Suprapubic skin (tissue), 4 donors: ENCODE measurements at regions not wholly inside any gene's neighbourhood (a gene's known extent, or its start where the extent isn't known, plus 50 kb on each side); places are given as distances from the start of the nearest gene placed in this dataset.

ENCODE experiments used
- DNase-seq, 2 donors: peaks; one replicate each; pipeline ENCODE4 v3.0.0-alpha.2; 2019; ENCODE audit warnings: low spot score in 2 of 2
- H3K27ac ChIP-seq: fragments of 200-600 bp; sonication (generic); one replicate; pipeline ENCODE4 v1.5.1; 2019
- H3K27me3 ChIP-seq: fragments of 200-600 bp; sonication (generic); one replicate; pipeline ENCODE4 v1.5.1; 2019
- H3K36me3 ChIP-seq: fragments of 200-600 bp; sonication (generic); one replicate; pipeline ENCODE4 v1.5.1; 2019
- H3K4me1 ChIP-seq: fragments of 200-600 bp; sonication (generic); one replicate; pipeline ENCODE4 v1.5.1; 2019
- H3K4me3 ChIP-seq: fragments of 200-600 bp; sonication (generic); one replicate; pipeline ENCODE4 v1.5.1; 2019; ENCODE audit warnings: mild to moderate bottlenecking
- H3K9me3 ChIP-seq: fragments of 200-600 bp; sonication (generic); one replicate; pipeline ENCODE4 v1.5.1; 2019
- EP300 ChIP-seq: sonication (generic); formaldehyde crosslinking; IDR thresholded peaks from one replicate; pipeline ENCODE4 v1.6.1; 2017; ENCODE audit warnings: antibody characterized with exemption
- POLR2A ChIP-seq, 2 donors: fragments of 450-650 bp; IDR thresholded peaks; one replicate each; pipeline ENCODE4 v1.6.1; 2017; ENCODE audit warnings: antibody characterized with exemption in 2 of 2, mild to moderate bottlenecking in 2 of 2, moderate library complexity in 2 of 2
- POLR2AphosphoS5 ChIP-seq, 3 donors: sonication (generic); formaldehyde crosslinking; IDR thresholded peaks; one replicate each; pipeline ENCODE4 v1.6.1; 2017; ENCODE audit warnings: antibody characterized with exemption in 3 of 3
- WGBS: methylation state at CpG from one replicate; pipeline ENCODE4 v1.1.5; 2018; 5-methylcytosine and 5-hydroxymethylcytosine counted together
- TF ChIP-seq, protein P1 (sequence below), 2 donors: fragments of 200-600 bp in 1 of 2; fragments of 450-650 bp in 1 of 2; sonication (generic) in 1 of 2; IDR thresholded peaks; one replicate each; pipeline ENCODE4 v1.5.1; 2016 to 2019; ENCODE audit warnings: antibody characterized with exemption in 2 of 2, mild to moderate bottlenecking in 1 of 2, moderate library complexity in 1 of 2

DNA sequence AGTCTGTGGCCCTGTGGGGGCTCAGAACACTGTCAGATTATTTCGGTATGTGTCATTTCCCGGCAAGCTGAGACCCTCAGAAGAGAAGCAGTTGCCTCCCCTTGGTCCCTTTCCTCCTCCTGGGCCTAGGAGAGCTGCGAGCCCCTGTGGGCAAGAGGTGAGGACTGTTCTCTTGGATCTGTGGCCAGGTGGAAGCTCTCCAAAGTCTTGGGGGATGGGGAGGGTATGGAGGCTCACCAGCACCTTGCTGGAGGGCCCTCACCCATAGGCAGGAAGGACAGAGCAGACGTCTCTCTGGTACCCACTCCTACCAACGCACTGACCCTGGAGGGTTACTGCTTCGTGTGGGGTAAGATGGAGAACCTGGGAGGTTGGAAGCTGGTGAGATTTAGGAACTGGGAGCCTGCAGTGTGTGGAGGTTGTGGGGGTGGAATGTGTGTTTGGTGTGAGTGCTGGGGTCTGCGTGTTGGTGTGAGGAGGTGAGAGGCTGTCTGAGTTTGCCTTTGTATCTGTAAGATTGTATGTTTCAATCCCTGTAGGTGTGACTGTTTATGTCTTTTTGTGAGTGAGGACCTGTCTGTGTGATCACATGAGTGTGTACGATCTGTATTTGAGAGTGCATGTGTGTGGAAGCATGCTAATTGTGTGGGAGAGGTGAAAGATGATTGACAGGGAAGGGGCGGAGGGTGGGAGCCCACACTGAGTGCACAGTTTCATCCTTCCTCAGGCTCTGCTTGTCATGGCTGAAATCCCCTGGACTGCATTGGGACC, 52.4 kb upstream of the PSD2 start:
- H3K27ac ChIP-seq: no peak overlapping the region
- no peaks in the 10 kb centered on the region for H3K36me3 ChIP-seq
- 84% methylated on average over 9 of the region's 9 CpGs for WGBS
- peaks cover 23% of the 10 kb centered on the region for H3K27me3 ChIP-seq
- DNase-seq: no peak
- no peaks in the 10 kb centered on the region for H3K9me3 ChIP-seq
- TF ChIP-seq, protein P1, sequence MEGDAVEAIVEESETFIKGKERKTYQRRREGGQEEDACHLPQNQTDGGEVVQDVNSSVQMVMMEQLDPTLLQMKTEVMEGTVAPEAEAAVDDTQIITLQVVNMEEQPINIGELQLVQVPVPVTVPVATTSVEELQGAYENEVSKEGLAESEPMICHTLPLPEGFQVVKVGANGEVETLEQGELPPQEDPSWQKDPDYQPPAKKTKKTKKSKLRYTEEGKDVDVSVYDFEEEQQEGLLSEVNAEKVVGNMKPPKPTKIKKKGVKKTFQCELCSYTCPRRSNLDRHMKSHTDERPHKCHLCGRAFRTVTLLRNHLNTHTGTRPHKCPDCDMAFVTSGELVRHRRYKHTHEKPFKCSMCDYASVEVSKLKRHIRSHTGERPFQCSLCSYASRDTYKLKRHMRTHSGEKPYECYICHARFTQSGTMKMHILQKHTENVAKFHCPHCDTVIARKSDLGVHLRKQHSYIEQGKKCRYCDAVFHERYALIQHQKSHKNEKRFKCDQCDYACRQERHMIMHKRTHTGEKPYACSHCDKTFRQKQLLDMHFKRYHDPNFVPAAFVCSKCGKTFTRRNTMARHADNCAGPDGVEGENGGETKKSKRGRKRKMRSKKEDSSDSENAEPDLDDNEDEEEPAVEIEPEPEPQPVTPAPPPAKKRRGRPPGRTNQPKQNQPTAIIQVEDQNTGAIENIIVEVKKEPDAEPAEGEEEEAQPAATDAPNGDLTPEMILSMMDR (IDR thresholded peaks at IDR 0.05): no peak
- TF ChIP-seq POLR2AphosphoS5 (IDR thresholded peaks at IDR 0.05) (no peak), EP300 (no peak), POLR2A (IDR thresholded peaks at IDR 0.05) (no peak)
- peaks cover 33% of the 10 kb centered on the region for H3K4me1 ChIP-seq
- H3K4me3 ChIP-seq: no peak overlapping the region

DNA sequence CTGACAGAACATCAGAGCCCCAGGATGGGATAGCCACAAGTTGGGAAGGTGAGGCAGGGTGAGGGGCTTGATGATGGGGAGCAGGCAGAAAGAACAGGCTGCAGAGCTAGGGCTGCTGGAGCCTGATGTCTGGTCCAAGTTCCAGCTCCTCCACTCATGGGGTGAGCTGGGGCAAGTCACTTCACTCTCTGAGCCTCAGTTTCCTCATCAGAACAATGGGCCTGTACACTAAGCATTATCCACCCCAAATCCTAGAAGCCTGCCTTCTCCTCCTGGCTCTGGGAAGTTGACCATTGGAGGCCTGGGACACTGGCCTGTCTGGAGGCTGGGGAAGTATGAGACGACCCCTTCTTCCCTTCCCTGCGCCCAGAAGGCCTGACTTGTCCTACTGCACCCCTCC, 51.8 kb upstream of the PSD2 start:
- H3K4me1 ChIP-seq: peaks cover 39% of the 10 kb centered on the region
- TF ChIP-seq POLR2A (IDR thresholded peaks at IDR 0.05) (no peak), POLR2AphosphoS5 (IDR thresholded peaks at IDR 0.05) (no peak), EP300 (no peak)
- TF ChIP-seq, protein P1 (IDR thresholded peaks at IDR 0.05): no peak
- H3K36me3 ChIP-seq: no peaks in the 10 kb centered on the region
- no peak overlapping the region for H3K27ac ChIP-seq
- H3K27me3 ChIP-seq: peaks cover 30% of the 10 kb centered on the region
- H3K9me3 ChIP-seq: no peaks in the 10 kb centered on the region
- H3K4me3 ChIP-seq: no peak overlapping the region
- DNase-seq: no peak
- 80% methylated on average over 1 of the region's 2 CpGs for WGBS

DNA sequence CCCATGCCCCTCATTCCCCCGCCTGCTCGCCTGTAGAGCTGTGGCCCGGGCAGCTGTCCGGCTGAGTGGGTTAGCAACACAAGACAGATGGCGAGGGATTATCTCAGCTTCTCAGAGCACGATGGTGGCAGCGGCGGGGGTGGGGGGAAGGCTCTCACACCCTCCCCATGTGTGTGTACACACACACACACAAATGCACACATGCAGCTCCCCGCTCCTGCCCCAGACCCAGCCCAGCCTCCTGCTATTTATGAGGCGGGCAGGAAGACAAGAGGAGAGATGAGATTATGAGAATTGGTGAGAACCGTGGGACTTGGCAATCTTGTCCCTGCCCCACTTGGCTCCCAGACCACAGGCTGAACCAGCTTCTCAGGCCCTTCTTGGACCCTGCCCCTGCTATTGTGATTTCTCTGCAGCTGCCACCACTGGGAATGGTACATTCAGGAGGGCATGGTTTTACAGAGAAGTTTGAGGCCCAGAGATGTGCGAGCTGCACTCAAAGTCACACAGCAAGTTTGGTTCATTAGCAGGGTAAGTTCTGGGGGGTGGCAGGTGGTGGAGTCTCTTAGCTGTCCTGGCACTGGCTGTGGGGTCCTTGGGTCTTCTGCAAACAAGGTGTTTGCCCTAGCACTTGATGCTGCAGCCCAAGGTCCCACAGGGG, 51.0 kb upstream of the PSD2 start:
- TF ChIP-seq EP300 (no peak), POLR2A (IDR thresholded peaks at IDR 0.05) (no peak), POLR2AphosphoS5 (IDR thresholded peaks at IDR 0.05) (no peak)
- TF ChIP-seq, protein P1 (IDR thresholded peaks at IDR 0.05): no peak
- no peaks in the 10 kb centered on the region for H3K9me3 ChIP-seq
- H3K4me3 ChIP-seq: no peak overlapping the region
- peaks cover 32% of the 10 kb centered on the region for H3K27me3 ChIP-seq
- peaks cover 38% of the 10 kb centered on the region for H3K4me1 ChIP-seq
- DNase-seq: no peak
- no peaks in the 10 kb centered on the region for H3K36me3 ChIP-seq
- WGBS: 72% methylated on average over 10 of the region's 12 CpGs
- no peak overlapping the region for H3K27ac ChIP-seq

DNA sequence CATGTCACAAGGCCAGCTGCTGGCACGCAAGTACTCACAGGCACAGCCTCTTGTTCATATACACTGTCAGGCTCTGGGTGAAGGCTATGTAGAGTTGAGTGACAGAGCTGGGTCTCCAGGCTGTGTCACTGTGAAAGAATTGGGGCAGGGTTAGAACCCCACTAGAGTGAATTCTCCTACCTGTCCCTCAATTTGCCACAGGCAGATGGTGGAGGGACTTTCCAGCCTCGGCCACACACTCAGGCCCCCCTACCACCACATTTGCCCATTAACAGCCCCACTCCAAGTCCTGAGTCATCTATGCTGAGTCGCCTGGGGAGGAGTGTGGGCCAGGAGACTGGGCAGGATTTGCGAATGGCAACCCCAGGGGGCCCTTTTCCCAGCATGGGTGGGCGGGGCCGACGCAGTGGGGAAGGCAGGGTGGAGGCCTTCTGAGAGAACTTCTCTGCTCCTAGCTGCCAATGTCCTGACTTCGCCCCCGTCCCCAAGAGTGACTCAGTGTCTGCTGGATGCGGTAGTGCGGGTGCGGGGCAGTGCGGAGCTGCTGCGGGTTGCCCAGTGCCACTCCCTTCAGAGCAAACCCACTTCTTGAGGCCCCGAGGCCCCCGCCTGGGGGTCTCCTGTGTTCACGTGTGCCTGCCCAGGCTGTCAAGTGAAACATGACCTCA, 50.3 kb upstream of the PSD2 start:
- no peaks in the 10 kb centered on the region for H3K9me3 ChIP-seq
- peak in 1 of 2 donors; percentile 85 for DNase-seq
- 45% methylated on average over 14 of the region's 17 CpGs for WGBS
- H3K36me3 ChIP-seq: no peaks in the 10 kb centered on the region
- no peak for TF ChIP-seq POLR2A (IDR thresholded peaks at IDR 0.05)
- TF ChIP-seq POLR2AphosphoS5 (IDR thresholded peaks at IDR 0.05): peak in 1 of 3 donors; percentile 23
- peak overlapping the region; percentile 14 for H3K27ac ChIP-seq
- H3K27me3 ChIP-seq: peaks cover 32% of the 10 kb centered on the region
- H3K4me3 ChIP-seq: no peak overlapping the region
- peaks cover 38% of the 10 kb centered on the region for H3K4me1 ChIP-seq

DNA sequence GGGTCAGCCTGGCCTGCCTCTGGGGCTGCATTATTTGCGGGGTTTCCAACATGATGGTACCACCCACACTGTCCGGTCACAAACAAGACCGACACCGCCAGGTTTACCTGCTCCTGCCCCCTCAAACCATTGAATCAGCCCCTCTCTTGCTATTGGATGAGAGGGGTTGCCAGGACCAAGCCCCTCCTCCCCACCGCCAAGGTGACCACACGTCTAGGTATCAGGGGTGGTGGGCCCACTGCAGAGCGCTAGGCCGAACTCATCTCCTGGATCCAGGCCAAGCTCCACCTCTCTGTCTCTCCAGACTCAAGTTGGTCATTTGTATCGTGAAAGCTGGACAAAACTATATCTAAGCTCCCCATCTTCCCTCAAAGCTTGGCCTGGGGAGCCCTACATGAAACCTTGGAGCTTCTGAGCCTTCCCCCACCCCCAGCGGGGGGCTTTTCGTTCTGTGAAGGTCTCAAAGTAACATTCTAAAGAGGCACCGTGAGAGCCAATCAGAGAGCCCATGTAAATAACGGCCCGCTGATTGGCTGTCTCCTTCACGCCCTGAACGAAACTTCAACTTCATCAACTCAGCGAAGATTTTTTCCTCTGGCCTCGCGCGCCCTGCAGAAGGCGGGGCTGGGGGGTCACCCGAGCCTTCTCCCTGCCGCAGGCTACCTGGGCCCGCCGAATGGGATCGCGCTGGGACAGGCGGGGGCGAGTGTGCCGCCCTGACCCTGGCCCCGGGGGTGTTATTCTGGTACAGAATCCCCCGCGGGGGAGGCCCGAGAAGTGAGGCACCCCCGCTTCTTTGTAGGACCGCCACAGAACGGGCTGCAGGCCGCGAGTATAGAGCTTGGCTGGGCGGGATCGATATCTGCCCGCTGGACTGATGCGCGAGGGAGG, 49.6 kb upstream of the PSD2 start:
- H3K27ac ChIP-seq: peak overlapping the region; percentile 14
- 8% methylated on average over 18 of the region's 44 CpGs for WGBS
- H3K4me1 ChIP-seq: peaks cover 38% of the 10 kb centered on the region
- peak in 1 of 2 donors; percentile 90 for DNase-seq
- H3K27me3 ChIP-seq: peaks cover 32% of the 10 kb centered on the region
- no peaks in the 10 kb centered on the region for H3K9me3 ChIP-seq
- TF ChIP-seq POLR2A (IDR thresholded peaks at IDR 0.05): peak in 1 of 2 donors; percentile 7
- TF ChIP-seq, protein P1 (IDR thresholded peaks at IDR 0.05): no peak
- no peak for TF ChIP-seq POLR2AphosphoS5 (IDR thresholded peaks at IDR 0.05)
- no peak for TF ChIP-seq EP300
- peak overlapping the region; percentile 38 for H3K4me3 ChIP-seq
- H3K36me3 ChIP-seq: no peaks in the 10 kb centered on the region
